ENCODE measurements at regions not wholly inside any gene's neighbourhood (a gene's known extent, or its start where the extent isn't known, plus 50 kb on each side); places are given as distances from the start of the nearest gene placed in this dataset.
"Not testable (repeated sequence)": the region's sequence is repeated elsewhere in the genome, so short reads cannot be mapped to it uniquely, and the experiment has no call there.

DNA sequence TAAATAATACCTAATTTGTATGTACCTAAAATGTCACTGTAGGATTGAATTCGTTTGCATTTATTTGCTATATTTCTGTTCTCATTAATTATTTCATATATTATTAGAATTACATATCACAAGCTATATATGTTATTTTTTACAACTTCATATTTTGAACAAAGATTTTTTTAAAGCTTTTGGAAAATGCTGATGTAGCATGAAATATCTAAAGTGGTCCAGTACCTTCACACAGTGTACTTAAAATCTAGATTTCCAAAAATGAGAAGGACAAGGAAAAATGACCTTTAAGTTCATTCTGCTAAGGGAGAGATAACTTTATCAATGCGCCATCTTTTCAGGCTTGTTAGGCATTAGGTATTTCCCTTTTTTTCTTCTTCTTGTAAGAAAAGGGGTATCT is 71.8 kb downstream of the LARP7 start:
- H3K27ac Mint-ChIP-seq = no peak overlapping the region

DNA sequence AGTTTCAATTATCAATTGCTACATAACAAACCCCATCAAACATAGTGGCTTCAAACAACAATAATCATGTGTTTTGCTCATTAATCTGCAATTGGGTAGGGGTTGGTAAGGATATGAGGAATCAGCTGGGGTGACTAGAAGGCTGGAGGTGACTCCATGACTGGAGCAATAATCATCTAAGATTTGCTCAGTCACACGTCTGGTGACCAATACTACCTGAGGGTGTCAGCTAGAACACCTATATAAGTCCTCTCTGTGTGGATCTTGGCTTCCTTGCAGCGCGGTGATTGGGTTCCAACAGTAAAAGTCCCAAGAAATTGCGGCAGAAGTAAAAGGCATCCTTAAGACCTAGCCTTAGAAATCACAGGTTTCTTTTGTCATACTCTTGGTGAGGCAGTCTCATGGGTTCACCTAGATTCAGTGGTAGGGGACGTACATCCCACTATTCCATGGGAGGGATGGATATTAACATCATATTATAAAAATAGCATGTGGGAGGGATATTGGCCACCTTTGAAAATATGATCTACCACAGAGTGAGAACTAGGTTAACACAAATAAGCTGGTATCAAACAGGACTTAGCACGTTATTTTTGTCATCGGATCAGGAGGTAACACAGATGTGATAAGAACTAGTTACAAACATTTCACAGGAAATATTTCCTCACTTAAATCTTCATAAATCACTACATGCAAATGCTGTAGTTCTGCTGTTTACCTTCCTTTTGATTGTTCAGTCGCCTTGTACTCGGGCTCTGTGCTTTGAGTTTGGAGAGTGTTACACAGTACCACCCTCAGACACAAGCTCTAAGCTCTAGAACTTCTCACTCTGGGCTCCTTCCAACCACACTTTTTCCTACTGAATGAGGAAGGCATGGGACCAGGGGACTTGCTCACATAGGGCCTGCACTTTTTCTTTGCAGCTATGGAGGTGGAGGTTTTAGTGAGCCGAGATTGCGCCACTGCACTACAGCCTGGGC is 78.3 kb downstream of the LARP7 start:
- Mint-ChIP-seq H3K9me3 (no peaks in the 10 kb centered on the region), H3K27me3 (peaks cover 6% of the 10 kb centered on the region), H3K4me1 (no peaks in the 10 kb centered on the region), H3K27ac (no peak overlapping the region), H3K36me3 (ENCODE audit: low read depth) (no peaks in the 10 kb centered on the region), H3K4me3 (no peak overlapping the region)
- DNase-seq = no peak
- intact Hi-C loops (cut with micrococcal nuclease) = no loop called here

More for the DNA sequence above, 71.8 kb downstream of the LARP7 start:
- Mint-ChIP-seq H3K9me3 (no peaks in the 10 kb centered on the region), H3K36me3 (ENCODE audit: low read depth) (no peaks in the 10 kb centered on the region), H3K4me3 (no peak overlapping the region), H3K27me3 (peaks cover 39% of the 10 kb centered on the region), H3K4me1 (peaks cover 16% of the 10 kb centered on the region)
- intact Hi-C loops (cut with micrococcal nuclease) = loop anchor here (5.0 kb wide), 2 partner anchors 54 to 191 kb away; partner anchors contain the start of gene NEUROG2
- no peak for DNase-seq

DNA sequence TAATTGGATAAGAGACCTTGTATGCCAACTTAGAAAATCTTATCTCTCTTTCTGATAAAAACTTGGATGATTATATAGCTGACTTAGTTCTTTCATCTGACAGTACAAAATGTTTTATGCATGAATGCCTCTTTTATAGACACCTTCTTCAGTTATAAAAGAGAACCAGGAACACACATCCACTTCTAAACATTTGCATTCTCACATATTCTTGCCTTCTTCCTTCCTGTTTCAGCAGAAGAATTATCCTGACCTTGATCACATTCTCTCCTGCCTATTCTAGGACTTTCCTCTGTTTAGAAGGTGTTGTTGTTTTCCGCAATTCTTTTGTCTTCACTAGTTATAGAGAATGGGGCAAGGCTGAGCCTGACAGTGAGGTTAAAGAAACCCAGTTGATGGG is 80.9 kb downstream of the LARP7 start:
- Mint-ChIP-seq H3K27ac (no peak overlapping the region), H3K4me1 (no peaks in the 10 kb centered on the region), H3K4me3 (no peak overlapping the region), H3K9me3 (no peaks in the 10 kb centered on the region), H3K27me3 (peaks cover 14% of the 10 kb centered on the region), H3K36me3 (ENCODE audit: low read depth) (no peaks in the 10 kb centered on the region)
- DNase-seq = no peak
- intact Hi-C loops (cut with micrococcal nuclease) = no loop called here

GRCh38 chr4:112721627-112722026 is 84.7 kb downstream of the LARP7 start:
- Mint-ChIP-seq H3K27me3 (peaks cover 14% of the 10 kb centered on the region), H3K27ac (no peak overlapping the region), H3K4me3 (no peak overlapping the region), H3K36me3 (ENCODE audit: low read depth) (no peaks in the 10 kb centered on the region), H3K9me3 (no peaks in the 10 kb centered on the region), H3K4me1 (no peaks in the 10 kb centered on the region)
- intact Hi-C loops (cut with micrococcal nuclease) = no loop called here
- no peak for DNase-seq

DNA sequence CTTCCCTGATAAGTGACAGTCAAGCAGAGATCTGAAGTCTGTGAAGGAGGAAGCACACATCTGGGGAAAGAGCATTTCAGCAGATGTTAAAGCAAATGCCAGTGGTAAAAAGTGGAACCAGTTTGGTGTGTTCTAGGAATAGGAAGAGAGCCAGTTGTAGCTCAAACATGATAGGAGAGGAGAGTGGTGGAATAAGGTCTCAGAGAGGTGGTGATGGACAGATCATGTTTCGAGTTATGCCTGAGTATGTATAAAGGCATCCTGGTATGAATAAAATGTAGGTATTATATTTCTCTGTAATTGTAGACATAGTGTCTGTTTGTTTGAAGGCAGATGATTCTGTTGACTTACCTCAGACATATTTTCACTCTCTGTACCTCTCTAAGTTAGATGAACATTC is 89.1 kb downstream of the LARP7 start:
- Mint-ChIP-seq H3K27ac (no peak overlapping the region), H3K27me3 (peaks cover 4% of the 10 kb centered on the region), H3K4me1 (no peaks in the 10 kb centered on the region), H3K9me3 (no peaks in the 10 kb centered on the region), H3K4me3 (no peak overlapping the region), H3K36me3 (ENCODE audit: low read depth) (no peaks in the 10 kb centered on the region)
- no peak for DNase-seq
- intact Hi-C loops (cut with micrococcal nuclease) = no loop called here

- H3K9me3 Mint-ChIP-seq; H3K27ac Mint-ChIP-seq; intact Hi-C loops (cut with micrococcal nuclease); H3K4me1 Mint-ChIP-seq; H3K4me3 Mint-ChIP-seq; H3K27me3 Mint-ChIP-seq; H3K36me3 Mint-ChIP-seq (ENCODE audit: low read depth); DNase-seq: not testable (repeated sequence)
These were observed 90.8 kb downstream of the LARP7 start for GRCh38 chr4:112727728-112728127.

DNA sequence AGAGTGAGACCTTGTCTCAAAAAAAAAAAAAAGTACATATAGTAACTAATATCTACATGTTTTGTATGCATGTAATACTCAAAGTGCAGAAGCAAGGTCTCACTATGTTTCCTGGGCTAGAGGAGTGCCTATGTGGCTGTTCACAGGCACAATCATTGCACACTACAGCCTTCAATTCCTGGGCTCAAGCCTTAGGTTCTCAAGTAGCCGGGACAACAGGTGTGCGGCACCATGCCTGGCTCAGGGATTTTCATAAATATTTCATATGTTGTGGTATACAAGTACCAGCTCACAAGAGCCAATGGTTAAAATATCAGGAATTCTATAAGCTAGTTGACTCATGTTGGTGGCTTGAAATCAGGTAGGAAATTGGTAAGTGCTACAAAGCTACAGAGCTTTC is 94.8 kb downstream of the LARP7 start:
- Mint-ChIP-seq H3K27me3 (no peaks in the 10 kb centered on the region), H3K27ac (no peak overlapping the region), H3K36me3 (ENCODE audit: low read depth) (no peaks in the 10 kb centered on the region), H3K4me1 (peaks cover 9% of the 10 kb centered on the region), H3K4me3 (no peak overlapping the region), H3K9me3 (no peaks in the 10 kb centered on the region)
- no peak for DNase-seq
- intact Hi-C loops (cut with micrococcal nuclease) = no loop called here

- DNase-seq = no peak
- Mint-ChIP-seq H3K36me3 (ENCODE audit: low read depth) (no peaks in the 10 kb centered on the region), H3K9me3 (no peaks in the 10 kb centered on the region), H3K4me1 (peaks cover 12% of the 10 kb centered on the region), H3K27ac (no peak overlapping the region), H3K27me3 (no peaks in the 10 kb centered on the region), H3K4me3 (no peak overlapping the region)
- intact Hi-C loops (cut with micrococcal nuclease) = no loop called here
These were observed 95.2 kb downstream of the LARP7 start for GRCh38 chr4:112732142-112732541.

GRCh38 chr4:112735474-112735951 is 98.6 kb downstream of the LARP7 start:
- peaks cover 14% of the 10 kb centered on the region for H3K4me1 Mint-ChIP-seq
- no peak overlapping the region for H3K4me3 Mint-ChIP-seq
- intact Hi-C loops (cut with micrococcal nuclease) = loop anchor here (2.0 to 5.0 kb wide), 2 partner anchors 29 to 538 kb away; no protein-coding TSS in a partner anchor
- peak; percentile 65 for DNase-seq
- no peaks in the 10 kb centered on the region for H3K27me3 Mint-ChIP-seq
- peak overlapping the region; percentile 57 for H3K27ac Mint-ChIP-seq
- H3K9me3 Mint-ChIP-seq = no peaks in the 10 kb centered on the region
- no peaks in the 10 kb centered on the region for H3K36me3 Mint-ChIP-seq (ENCODE audit: low read depth)

GRCh38 chr4:112736718-112737135 is 99.8 kb downstream of the LARP7 start:
- H3K27ac Mint-ChIP-seq = peak overlapping the region; percentile 57
- no peaks in the 10 kb centered on the region for H3K9me3 Mint-ChIP-seq
- no peaks in the 10 kb centered on the region for H3K36me3 Mint-ChIP-seq (ENCODE audit: low read depth)
- intact Hi-C loops (cut with micrococcal nuclease) = loop anchor here (1.0 to 5.0 kb wide), 2 partner anchors 99 to 539 kb away; partner anchors contain the start of gene LARP7
- H3K4me3 Mint-ChIP-seq = peak overlapping the region; percentile 3
- H3K27me3 Mint-ChIP-seq = no peaks in the 10 kb centered on the region
- DNase-seq = no peak
- H3K4me1 Mint-ChIP-seq = peaks cover 14% of the 10 kb centered on the region

DNA sequence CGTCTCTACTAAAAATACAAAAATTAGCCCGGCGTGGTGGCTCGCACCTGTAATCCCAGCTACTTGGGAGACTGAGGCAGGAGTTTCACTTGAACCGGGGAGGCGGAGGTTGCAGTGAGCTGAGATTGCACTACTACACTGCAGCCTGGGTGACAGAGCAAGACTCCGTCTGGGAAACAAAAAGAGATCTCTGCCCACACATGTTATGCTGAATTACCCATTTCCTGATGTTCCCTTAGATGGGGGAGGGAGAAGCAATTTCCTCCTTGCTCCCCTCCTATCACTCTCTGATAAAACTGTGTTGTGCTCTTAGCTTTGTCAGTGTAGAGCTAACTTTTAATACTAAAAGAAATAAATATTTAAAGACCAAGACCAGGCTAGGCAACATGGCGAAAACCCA is 102.5 kb downstream of the LARP7 start:
- no peak overlapping the region for H3K4me3 Mint-ChIP-seq
- H3K27ac Mint-ChIP-seq = no peak overlapping the region
- intact Hi-C loops (cut with micrococcal nuclease) = loop anchor here (5.0 kb wide), 1 partner anchor 542 kb away; no protein-coding TSS in a partner anchor
- H3K9me3 Mint-ChIP-seq = no peaks in the 10 kb centered on the region
- no peaks in the 10 kb centered on the region for H3K27me3 Mint-ChIP-seq
- peaks cover 14% of the 10 kb centered on the region for H3K4me1 Mint-ChIP-seq
- H3K36me3 Mint-ChIP-seq (ENCODE audit: low read depth) = no peaks in the 10 kb centered on the region
- DNase-seq = no peak

- H3K4me3 Mint-ChIP-seq = no peak overlapping the region
- H3K36me3 Mint-ChIP-seq (ENCODE audit: low read depth) = no peaks in the 10 kb centered on the region
- DNase-seq = no peak
- H3K27me3 Mint-ChIP-seq = peaks cover 17% of the 10 kb centered on the region
- intact Hi-C loops (cut with micrococcal nuclease) = no loop called here
- H3K9me3 Mint-ChIP-seq = no peaks in the 10 kb centered on the region
- no peak overlapping the region for H3K27ac Mint-ChIP-seq
- H3K4me1 Mint-ChIP-seq = no peaks in the 10 kb centered on the region
These were observed 110.1 kb downstream of the LARP7 start for GRCh38 chr4:112747036-112747435.

- H3K36me3 Mint-ChIP-seq (ENCODE audit: low read depth) = no peaks in the 10 kb centered on the region
- H3K27ac Mint-ChIP-seq = no peak overlapping the region
- no peaks in the 10 kb centered on the region for H3K4me1 Mint-ChIP-seq
- DNase-seq = no peak
- no peak overlapping the region for H3K4me3 Mint-ChIP-seq
- intact Hi-C loops (cut with micrococcal nuclease) = no loop called here
- no peaks in the 10 kb centered on the region for H3K9me3 Mint-ChIP-seq
- H3K27me3 Mint-ChIP-seq = peaks cover 17% of the 10 kb centered on the region
These were observed 111.5 kb downstream of the LARP7 start for GRCh38 chr4:112748352-112748878.

GRCh38 chr4:112750749-112751148 is 113.8 kb downstream of the LARP7 start:
- H3K9me3 Mint-ChIP-seq; intact Hi-C loops (cut with micrococcal nuclease); H3K4me1 Mint-ChIP-seq; DNase-seq; H3K27ac Mint-ChIP-seq; H3K36me3 Mint-ChIP-seq (ENCODE audit: low read depth); H3K4me3 Mint-ChIP-seq: not testable (repeated sequence)
- peaks cover 13% of the 10 kb centered on the region for H3K27me3 Mint-ChIP-seq

Data from activated CD4-positive, alpha-beta T cell treated with anti-CD3 and anti-CD28 coated beads, Interleukin-2, amount 10 ng/mL, durations not matched to agents 24 days and 14 days (primary cell).